ENCODE measurements at regions not wholly inside any gene's neighbourhood (a gene's known extent, or its start where the extent isn't known, plus 50 kb on each side); places are given as distances from the start of the nearest gene placed in this dataset.

- Histone ChIP-seq H2AFZ (no peak overlapping the region), H3K4me3 (no peak overlapping the region), H3K9me2 (replicated peaks; ENCODE audit: insufficient read depth) (no peaks in the 10 kb centered on the region), H3K4me2 (no peak overlapping the region), H3K27me3 (no peaks in the 10 kb centered on the region), H4K20me1 (ENCODE audit: insufficient read depth, poor library complexity, severe bottlenecking) (no peaks in the 10 kb centered on the region), H3K9me3 (ENCODE audit: low read depth) (no peaks in the 10 kb centered on the region), H3K79me2 (no peaks in the 10 kb centered on the region), H3K36me3 (replicated peaks; ENCODE audit: insufficient read depth, low read depth) (no peaks in the 10 kb centered on the region), H3K27ac (no peak overlapping the region), H3K4me1 (ENCODE audit: insufficient read depth) (no peaks in the 10 kb centered on the region)
- 97% methylated on average over 1 of the region's 1 CpG for WGBS (ENCODE audit: low lambda C conversion rate, missing lambda C conversion rate)
- TF ChIP-seq EZH2 (IDR thresholded peaks at IDR 0.05; ENCODE audit: borderline replicate concordance) (no peak), CTCF (IDR thresholded peaks at IDR 0.05; ENCODE audit: poor library complexity) (no peak), EZH2phosphoT487 (IDR thresholded peaks at IDR 0.05; ENCODE audit: low read depth, severe bottlenecking, unreplicated experiment) (no peak)
- DNase-seq (ENCODE audit: low spot score), result no peak
These were observed 399.1 kb upstream of the AKR1E2 start for GRCh38 chr10:4426866-4427265.

GRCh38 chr10:4409319-4409718 is 416.7 kb upstream of the AKR1E2 start:
- 95% methylated on average over 2 of the region's 2 CpGs for WGBS (ENCODE audit: low lambda C conversion rate, missing lambda C conversion rate)
- Histone ChIP-seq H3K4me1 (ENCODE audit: insufficient read depth) (no peaks in the 10 kb centered on the region), H3K4me2 (no peak overlapping the region), H4K20me1 (ENCODE audit: insufficient read depth, poor library complexity, severe bottlenecking) (no peaks in the 10 kb centered on the region), H2AFZ (no peak overlapping the region), H3K4me3 (no peak overlapping the region), H3K36me3 (replicated peaks; ENCODE audit: insufficient read depth, low read depth) (no peaks in the 10 kb centered on the region), H3K27ac (no peak overlapping the region), H3K27me3 (no peaks in the 10 kb centered on the region), H3K9me3 (ENCODE audit: low read depth) (no peaks in the 10 kb centered on the region), H3K9me2 (replicated peaks; ENCODE audit: insufficient read depth) (no peaks in the 10 kb centered on the region), H3K79me2 (no peaks in the 10 kb centered on the region)
- TF ChIP-seq CTCF (IDR thresholded peaks at IDR 0.05; ENCODE audit: poor library complexity), result no peak
- TF ChIP-seq EZH2 (IDR thresholded peaks at IDR 0.05; ENCODE audit: borderline replicate concordance), result no peak
- no peak for TF ChIP-seq EZH2phosphoT487 (IDR thresholded peaks at IDR 0.05; ENCODE audit: low read depth, severe bottlenecking, unreplicated experiment)
- no peak for DNase-seq (ENCODE audit: low spot score)

- no peaks in the 10 kb centered on the region for H4K20me1 ChIP-seq (ENCODE audit: insufficient read depth, poor library complexity, severe bottlenecking)
- H3K36me3 ChIP-seq (replicated peaks; ENCODE audit: insufficient read depth, low read depth), result no peaks in the 10 kb centered on the region
- no peak for DNase-seq (ENCODE audit: low spot score)
- WGBS (ENCODE audit: low lambda C conversion rate, missing lambda C conversion rate), result 64% methylated on average over 1 of the region's 1 CpG
- no peaks in the 10 kb centered on the region for H3K79me2 ChIP-seq
- no peak overlapping the region for H3K4me2 ChIP-seq
- no peaks in the 10 kb centered on the region for H3K9me3 ChIP-seq (ENCODE audit: low read depth)
- no peaks in the 10 kb centered on the region for H3K4me1 ChIP-seq (ENCODE audit: insufficient read depth)
- TF ChIP-seq CTCF (IDR thresholded peaks at IDR 0.05; ENCODE audit: poor library complexity) (no peak), EZH2phosphoT487 (IDR thresholded peaks at IDR 0.05; ENCODE audit: low read depth, severe bottlenecking, unreplicated experiment) (no peak), EZH2 (IDR thresholded peaks at IDR 0.05; ENCODE audit: borderline replicate concordance) (no peak)
- no peaks in the 10 kb centered on the region for H3K27me3 ChIP-seq
- no peak overlapping the region for H2AFZ ChIP-seq
- H3K9me2 ChIP-seq (replicated peaks; ENCODE audit: insufficient read depth), result no peaks in the 10 kb centered on the region
- H3K27ac ChIP-seq, result no peak overlapping the region
- no peak overlapping the region for H3K4me3 ChIP-seq
These were observed 418.2 kb upstream of the AKR1E2 start for GRCh38 chr10:4407783-4408182.

- Histone ChIP-seq H3K27ac (no peak overlapping the region), H3K36me3 (replicated peaks; ENCODE audit: insufficient read depth, low read depth) (no peaks in the 10 kb centered on the region), H3K4me1 (ENCODE audit: insufficient read depth) (no peaks in the 10 kb centered on the region), H3K9me3 (ENCODE audit: low read depth) (no peaks in the 10 kb centered on the region), H3K4me3 (no peak overlapping the region), H2AFZ (no peak overlapping the region), H3K4me2 (no peak overlapping the region), H3K79me2 (no peaks in the 10 kb centered on the region), H4K20me1 (ENCODE audit: insufficient read depth, poor library complexity, severe bottlenecking) (no peaks in the 10 kb centered on the region), H3K27me3 (no peaks in the 10 kb centered on the region), H3K9me2 (replicated peaks; ENCODE audit: insufficient read depth) (no peaks in the 10 kb centered on the region)
- TF ChIP-seq EZH2 (IDR thresholded peaks at IDR 0.05; ENCODE audit: borderline replicate concordance), result no peak
- TF ChIP-seq EZH2phosphoT487 (IDR thresholded peaks at IDR 0.05; ENCODE audit: low read depth, severe bottlenecking, unreplicated experiment), result no peak
- TF ChIP-seq CTCF (IDR thresholded peaks at IDR 0.05; ENCODE audit: poor library complexity), result no peak
- WGBS (ENCODE audit: low lambda C conversion rate, missing lambda C conversion rate), result 76% methylated on average over 3 of the region's 3 CpGs
- no peak for DNase-seq (ENCODE audit: low spot score)
These were observed 420.2 kb upstream of the AKR1E2 start for GRCh38 chr10:4405828-4406227.
